ENCODE measurements at regions not wholly inside any gene's neighbourhood (a gene's known extent, or its start where the extent isn't known, plus 50 kb on each side); places are given as distances from the start of the nearest gene placed in this dataset.

DNA sequence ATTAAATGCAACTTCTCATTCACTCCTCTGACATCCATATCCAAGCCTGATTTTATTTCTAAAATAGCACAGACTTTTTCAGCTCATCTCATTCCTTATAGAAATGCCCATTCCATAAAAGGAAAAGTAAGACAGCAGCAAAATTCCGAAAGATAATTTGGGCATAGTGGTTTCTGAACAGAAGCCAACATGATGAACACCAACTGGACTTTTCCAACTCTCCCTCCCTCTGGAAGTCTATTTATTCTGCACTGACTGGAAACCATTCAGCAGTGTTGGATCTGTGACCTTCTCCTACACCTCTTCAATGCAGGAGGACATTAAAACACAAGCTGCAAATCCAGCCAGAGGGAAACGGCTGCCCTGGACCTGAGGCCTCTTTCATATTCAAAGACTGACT, 306.2 kb upstream of the NT5E start:
- Histone ChIP-seq H3K4me3 (ENCODE audit: low read depth, low read length) (no peak overlapping the region), H3K9me3 (ENCODE audit: severe bottlenecking) (no peaks in the 10 kb centered on the region), H3K36me3 (no peaks in the 10 kb centered on the region), H3K27me3 (ENCODE audit: insufficient read depth, low read depth, severe bottlenecking) (peaks cover 11% of the 10 kb centered on the region), H3K27ac (no peak overlapping the region)
- DNase-seq: no peak
- TF ChIP-seq, protein P1, sequence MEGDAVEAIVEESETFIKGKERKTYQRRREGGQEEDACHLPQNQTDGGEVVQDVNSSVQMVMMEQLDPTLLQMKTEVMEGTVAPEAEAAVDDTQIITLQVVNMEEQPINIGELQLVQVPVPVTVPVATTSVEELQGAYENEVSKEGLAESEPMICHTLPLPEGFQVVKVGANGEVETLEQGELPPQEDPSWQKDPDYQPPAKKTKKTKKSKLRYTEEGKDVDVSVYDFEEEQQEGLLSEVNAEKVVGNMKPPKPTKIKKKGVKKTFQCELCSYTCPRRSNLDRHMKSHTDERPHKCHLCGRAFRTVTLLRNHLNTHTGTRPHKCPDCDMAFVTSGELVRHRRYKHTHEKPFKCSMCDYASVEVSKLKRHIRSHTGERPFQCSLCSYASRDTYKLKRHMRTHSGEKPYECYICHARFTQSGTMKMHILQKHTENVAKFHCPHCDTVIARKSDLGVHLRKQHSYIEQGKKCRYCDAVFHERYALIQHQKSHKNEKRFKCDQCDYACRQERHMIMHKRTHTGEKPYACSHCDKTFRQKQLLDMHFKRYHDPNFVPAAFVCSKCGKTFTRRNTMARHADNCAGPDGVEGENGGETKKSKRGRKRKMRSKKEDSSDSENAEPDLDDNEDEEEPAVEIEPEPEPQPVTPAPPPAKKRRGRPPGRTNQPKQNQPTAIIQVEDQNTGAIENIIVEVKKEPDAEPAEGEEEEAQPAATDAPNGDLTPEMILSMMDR (IDR thresholded peaks at IDR 0.05; ENCODE audit: low read depth, low read length): no peak

DNA sequence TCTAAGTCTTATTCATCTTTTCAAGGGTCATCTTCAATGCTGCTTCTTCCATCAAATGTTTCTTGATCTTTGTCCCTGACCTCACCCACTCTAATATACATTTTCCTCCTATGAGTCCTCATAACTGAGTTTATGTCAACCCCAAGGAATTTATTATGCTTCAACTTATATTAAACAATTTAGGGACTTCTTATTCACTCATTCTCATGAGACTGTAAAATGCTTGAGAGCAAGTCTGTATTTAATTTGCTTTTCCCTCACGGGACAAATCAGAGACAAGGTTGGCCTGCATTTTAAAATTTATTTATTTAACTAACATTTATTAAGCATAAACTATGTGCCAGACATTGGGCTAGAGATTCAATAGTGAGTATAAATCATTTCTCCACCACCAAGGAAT, 312.0 kb upstream of the NT5E start:
- no peak for DNase-seq
- H3K27me3 ChIP-seq (ENCODE audit: insufficient read depth, low read depth, severe bottlenecking): peaks cover 34% of the 10 kb centered on the region
- no peak overlapping the region for H3K4me3 ChIP-seq (ENCODE audit: low read depth, low read length)

DNA sequence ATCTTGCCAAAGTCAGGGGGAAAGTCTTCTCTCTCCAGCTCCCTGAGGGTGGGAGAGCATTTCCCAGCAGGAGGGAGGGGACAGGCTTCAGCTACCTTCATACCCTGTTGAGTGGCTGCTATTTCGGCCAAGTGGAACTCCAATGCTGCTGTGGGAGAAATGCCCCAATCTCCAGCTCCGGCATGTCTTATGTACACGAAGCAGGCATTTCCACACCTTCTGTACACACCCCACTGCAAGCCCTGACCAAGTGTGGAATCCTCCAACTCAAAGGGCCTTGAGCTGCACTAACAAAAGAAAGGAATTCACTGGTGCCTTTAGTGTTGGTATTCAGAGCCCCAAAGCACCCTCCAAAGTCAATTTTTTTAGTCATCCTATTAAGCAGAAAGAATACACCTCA, 313.6 kb upstream of the NT5E start:
- Histone ChIP-seq H3K27ac (no peak overlapping the region), H3K27me3 (ENCODE audit: insufficient read depth, low read depth, severe bottlenecking) (peaks cover 38% of the 10 kb centered on the region), H3K4me3 (ENCODE audit: low read depth, low read length) (no peak overlapping the region), H3K9me3 (ENCODE audit: severe bottlenecking) (no peaks in the 10 kb centered on the region), H3K36me3 (no peaks in the 10 kb centered on the region)
- DNase-seq: no peak
- TF ChIP-seq, protein P1 (IDR thresholded peaks at IDR 0.05; ENCODE audit: low read depth, low read length): no peak

More for the DNA sequence above, 312.0 kb upstream of the NT5E start:
- Histone ChIP-seq H3K27ac (no peak overlapping the region), H3K9me3 (ENCODE audit: severe bottlenecking) (no peaks in the 10 kb centered on the region), H3K36me3 (no peaks in the 10 kb centered on the region)
- TF ChIP-seq, protein P1 (IDR thresholded peaks at IDR 0.05; ENCODE audit: low read depth, low read length): no peak

DNA sequence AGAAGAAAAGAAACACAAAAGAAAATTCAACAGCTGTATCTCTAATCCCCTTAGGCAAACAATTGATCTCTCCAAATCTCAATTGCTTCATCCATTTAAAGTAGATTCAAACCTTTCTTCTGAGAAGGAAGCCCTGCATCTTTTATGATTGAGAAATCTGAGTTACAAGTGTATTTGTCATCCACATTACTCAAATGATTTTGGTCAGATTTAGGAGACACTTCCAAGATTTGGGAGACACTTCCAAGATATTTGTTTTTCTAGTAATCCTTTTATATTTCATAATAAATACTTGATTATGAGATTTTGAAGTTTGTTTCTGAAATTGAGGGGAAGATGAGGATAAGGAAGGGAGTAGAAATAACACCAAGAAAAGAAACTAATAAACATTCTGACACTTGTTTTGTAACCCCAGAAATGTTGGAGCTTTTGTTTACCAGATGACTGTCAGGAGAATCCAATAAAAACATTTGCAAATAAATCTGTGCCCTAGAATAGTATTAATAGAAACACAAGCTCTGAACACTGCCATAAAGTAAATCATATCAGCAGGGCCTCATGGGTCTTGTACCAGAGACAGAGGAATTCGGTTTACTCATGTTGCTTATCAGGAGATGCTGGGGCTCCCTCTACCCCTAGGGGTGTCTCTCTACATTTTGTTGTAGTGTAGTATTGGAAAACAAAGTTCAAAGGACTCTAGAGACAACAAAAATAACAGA, 314.3 kb upstream of the NT5E start:
- Histone ChIP-seq H3K9me3 (ENCODE audit: severe bottlenecking) (no peaks in the 10 kb centered on the region), H3K27me3 (ENCODE audit: insufficient read depth, low read depth, severe bottlenecking) (peaks cover 42% of the 10 kb centered on the region), H3K27ac (no peak overlapping the region), H3K36me3 (no peaks in the 10 kb centered on the region), H3K4me3 (ENCODE audit: low read depth, low read length) (no peak overlapping the region)
- TF ChIP-seq, protein P1 (IDR thresholded peaks at IDR 0.05; ENCODE audit: low read depth, low read length): no peak
- no peak for DNase-seq

DNA sequence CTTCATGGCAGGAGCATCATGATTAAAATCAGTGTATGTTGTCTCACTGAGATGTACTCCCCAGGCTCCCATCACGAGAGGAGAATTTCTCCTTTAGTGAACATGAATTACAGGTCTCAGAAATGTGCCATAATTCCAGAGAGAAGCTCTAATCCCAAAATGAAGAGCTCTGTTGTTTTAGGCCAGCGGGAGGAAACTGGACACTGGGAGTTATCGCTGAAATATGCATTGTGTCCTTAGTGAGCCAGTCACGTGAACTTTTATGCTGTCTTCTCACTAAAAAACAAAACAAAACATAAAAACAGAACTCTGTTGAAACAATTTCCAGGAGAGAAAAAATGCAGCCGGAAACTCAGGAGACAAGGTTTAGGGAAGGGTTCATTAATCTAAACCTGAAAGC, 315.7 kb upstream of the NT5E start:
- H3K9me3 ChIP-seq (ENCODE audit: severe bottlenecking): no peaks in the 10 kb centered on the region
- no peak overlapping the region for H3K4me3 ChIP-seq (ENCODE audit: low read depth, low read length)
- no peak for DNase-seq
- TF ChIP-seq, protein P1 (IDR thresholded peaks at IDR 0.05; ENCODE audit: low read depth, low read length): no peak
- no peak overlapping the region for H3K27ac ChIP-seq
- H3K36me3 ChIP-seq: no peaks in the 10 kb centered on the region
- peaks cover 56% of the 10 kb centered on the region for H3K27me3 ChIP-seq (ENCODE audit: insufficient read depth, low read depth, severe bottlenecking)

DNA sequence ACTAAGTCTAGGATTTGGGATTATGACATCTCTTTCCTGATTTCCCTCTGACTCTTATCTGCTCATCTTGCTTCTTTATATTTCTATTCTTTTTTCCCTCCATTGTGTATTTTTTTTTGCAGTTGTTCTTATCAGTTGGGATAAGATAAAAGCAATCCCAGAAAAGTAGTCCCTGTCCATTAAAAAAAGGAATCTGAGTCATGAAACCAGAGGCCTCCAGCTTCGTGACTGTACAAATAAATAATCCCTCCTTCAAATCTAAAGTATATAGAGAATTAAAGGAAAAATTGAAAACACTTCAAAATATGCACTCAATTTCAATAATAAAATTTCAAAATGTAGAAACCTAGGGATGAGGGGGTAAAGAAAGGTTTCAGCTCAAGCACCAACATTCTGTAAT, 317.8 kb upstream of the NT5E start:
- TF ChIP-seq, protein P1 (IDR thresholded peaks at IDR 0.05; ENCODE audit: low read depth, low read length): no peak
- Histone ChIP-seq H3K4me3 (ENCODE audit: low read depth, low read length) (no peak overlapping the region), H3K9me3 (ENCODE audit: severe bottlenecking) (no peaks in the 10 kb centered on the region), H3K27me3 (ENCODE audit: insufficient read depth, low read depth, severe bottlenecking) (peaks cover 60% of the 10 kb centered on the region), H3K36me3 (no peaks in the 10 kb centered on the region), H3K27ac (no peak overlapping the region)
- no peak for DNase-seq
